ENCODE measurements at regions not wholly inside any gene's neighbourhood (a gene's known extent, or its start where the extent isn't known, plus 50 kb on each side); places are given as distances from the start of the nearest gene placed in this dataset.

DNA sequence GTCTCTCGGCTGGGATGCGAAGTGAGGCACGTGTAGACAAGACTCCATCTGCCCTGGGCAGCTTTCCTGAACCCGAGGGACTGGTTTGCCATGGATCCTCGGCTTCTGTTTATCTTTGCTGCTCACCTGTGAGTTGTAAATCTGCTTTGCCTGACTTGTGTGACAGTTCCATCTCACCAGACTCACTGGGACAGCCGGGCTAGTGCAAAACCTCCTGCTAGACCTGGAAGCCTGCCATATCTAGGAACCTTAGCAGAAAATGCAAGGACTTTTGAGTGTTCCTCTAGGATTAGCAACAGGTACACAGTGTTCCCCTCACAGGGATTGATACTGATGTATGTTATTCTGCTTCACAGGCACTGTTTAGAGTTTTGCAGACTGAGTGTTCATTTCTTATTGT, 218.6 kb downstream of the URB2 start:
- Histone ChIP-seq H3K9me3 (ENCODE audit: severe bottlenecking) (no peaks in the 10 kb centered on the region), H3K36me3 (ENCODE audit: low read depth) (no peaks in the 10 kb centered on the region), H3K27ac (ENCODE audit: poor library complexity, severe bottlenecking) (peak overlapping the region; percentile 16), H3K4me1 (ENCODE audit: insufficient read depth, poor library complexity, severe bottlenecking) (peaks cover 5% of the 10 kb centered on the region), H3K27me3 (ENCODE audit: insufficient read depth, poor library complexity, severe bottlenecking) (no peaks in the 10 kb centered on the region), H3K4me3 (ENCODE audit: severe bottlenecking) (no peak overlapping the region)
- ATAC-seq (ENCODE audit: low read depth) (no peak), DNase-seq (ENCODE audit: low spot score) (no peak)
- TF ChIP-seq, protein P1, sequence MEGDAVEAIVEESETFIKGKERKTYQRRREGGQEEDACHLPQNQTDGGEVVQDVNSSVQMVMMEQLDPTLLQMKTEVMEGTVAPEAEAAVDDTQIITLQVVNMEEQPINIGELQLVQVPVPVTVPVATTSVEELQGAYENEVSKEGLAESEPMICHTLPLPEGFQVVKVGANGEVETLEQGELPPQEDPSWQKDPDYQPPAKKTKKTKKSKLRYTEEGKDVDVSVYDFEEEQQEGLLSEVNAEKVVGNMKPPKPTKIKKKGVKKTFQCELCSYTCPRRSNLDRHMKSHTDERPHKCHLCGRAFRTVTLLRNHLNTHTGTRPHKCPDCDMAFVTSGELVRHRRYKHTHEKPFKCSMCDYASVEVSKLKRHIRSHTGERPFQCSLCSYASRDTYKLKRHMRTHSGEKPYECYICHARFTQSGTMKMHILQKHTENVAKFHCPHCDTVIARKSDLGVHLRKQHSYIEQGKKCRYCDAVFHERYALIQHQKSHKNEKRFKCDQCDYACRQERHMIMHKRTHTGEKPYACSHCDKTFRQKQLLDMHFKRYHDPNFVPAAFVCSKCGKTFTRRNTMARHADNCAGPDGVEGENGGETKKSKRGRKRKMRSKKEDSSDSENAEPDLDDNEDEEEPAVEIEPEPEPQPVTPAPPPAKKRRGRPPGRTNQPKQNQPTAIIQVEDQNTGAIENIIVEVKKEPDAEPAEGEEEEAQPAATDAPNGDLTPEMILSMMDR (IDR thresholded peaks at IDR 0.05; ENCODE audit: poor library complexity, severe bottlenecking): no peak

- DNase-seq (ENCODE audit: low spot score): no peak
- Histone ChIP-seq H3K4me1 (ENCODE audit: insufficient read depth, poor library complexity, severe bottlenecking) (peaks cover 5% of the 10 kb centered on the region), H3K9me3 (ENCODE audit: severe bottlenecking) (no peaks in the 10 kb centered on the region), H3K27me3 (ENCODE audit: insufficient read depth, poor library complexity, severe bottlenecking) (no peaks in the 10 kb centered on the region), H3K27ac (ENCODE audit: poor library complexity, severe bottlenecking) (no peak overlapping the region), H3K36me3 (ENCODE audit: low read depth) (no peaks in the 10 kb centered on the region), H3K4me3 (ENCODE audit: severe bottlenecking) (no peak overlapping the region)
- TF ChIP-seq, protein P1 (IDR thresholded peaks at IDR 0.05; ENCODE audit: poor library complexity, severe bottlenecking): no peak
- ATAC-seq (ENCODE audit: low read depth): no peak
Observed at GRCh38 chr1:229845410-229846138, 219.5 kb downstream of the URB2 start.

DNA sequence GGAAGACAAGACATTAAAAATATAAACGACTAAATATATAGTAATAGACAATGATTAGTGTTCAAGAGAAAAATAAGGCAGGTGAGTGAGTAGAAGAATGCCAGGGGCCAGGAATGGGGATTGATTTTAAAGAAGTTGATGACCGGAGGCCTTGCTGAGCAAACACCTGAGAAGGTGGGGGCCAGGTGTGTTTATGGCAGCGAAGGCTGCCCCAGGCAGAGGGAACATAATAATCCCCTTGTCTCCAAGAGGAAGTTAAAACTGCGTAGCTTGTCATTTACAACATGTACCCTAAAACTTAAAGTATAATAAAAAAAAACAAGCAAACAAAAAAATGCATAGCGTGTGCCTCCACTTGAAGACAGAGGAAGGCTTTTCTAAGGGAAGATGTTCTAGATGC, 220.3 kb downstream of the URB2 start:
- ATAC-seq (ENCODE audit: low read depth): no peak
- Histone ChIP-seq H3K27ac (ENCODE audit: poor library complexity, severe bottlenecking) (no peak overlapping the region), H3K36me3 (ENCODE audit: low read depth) (no peaks in the 10 kb centered on the region), H3K4me1 (ENCODE audit: insufficient read depth, poor library complexity, severe bottlenecking) (peaks cover 5% of the 10 kb centered on the region), H3K4me3 (ENCODE audit: severe bottlenecking) (no peak overlapping the region), H3K9me3 (ENCODE audit: severe bottlenecking) (no peaks in the 10 kb centered on the region), H3K27me3 (ENCODE audit: insufficient read depth, poor library complexity, severe bottlenecking) (no peaks in the 10 kb centered on the region)
- TF ChIP-seq, protein P1 (IDR thresholded peaks at IDR 0.05; ENCODE audit: poor library complexity, severe bottlenecking): no peak
- no peak for DNase-seq (ENCODE audit: low spot score)

DNA sequence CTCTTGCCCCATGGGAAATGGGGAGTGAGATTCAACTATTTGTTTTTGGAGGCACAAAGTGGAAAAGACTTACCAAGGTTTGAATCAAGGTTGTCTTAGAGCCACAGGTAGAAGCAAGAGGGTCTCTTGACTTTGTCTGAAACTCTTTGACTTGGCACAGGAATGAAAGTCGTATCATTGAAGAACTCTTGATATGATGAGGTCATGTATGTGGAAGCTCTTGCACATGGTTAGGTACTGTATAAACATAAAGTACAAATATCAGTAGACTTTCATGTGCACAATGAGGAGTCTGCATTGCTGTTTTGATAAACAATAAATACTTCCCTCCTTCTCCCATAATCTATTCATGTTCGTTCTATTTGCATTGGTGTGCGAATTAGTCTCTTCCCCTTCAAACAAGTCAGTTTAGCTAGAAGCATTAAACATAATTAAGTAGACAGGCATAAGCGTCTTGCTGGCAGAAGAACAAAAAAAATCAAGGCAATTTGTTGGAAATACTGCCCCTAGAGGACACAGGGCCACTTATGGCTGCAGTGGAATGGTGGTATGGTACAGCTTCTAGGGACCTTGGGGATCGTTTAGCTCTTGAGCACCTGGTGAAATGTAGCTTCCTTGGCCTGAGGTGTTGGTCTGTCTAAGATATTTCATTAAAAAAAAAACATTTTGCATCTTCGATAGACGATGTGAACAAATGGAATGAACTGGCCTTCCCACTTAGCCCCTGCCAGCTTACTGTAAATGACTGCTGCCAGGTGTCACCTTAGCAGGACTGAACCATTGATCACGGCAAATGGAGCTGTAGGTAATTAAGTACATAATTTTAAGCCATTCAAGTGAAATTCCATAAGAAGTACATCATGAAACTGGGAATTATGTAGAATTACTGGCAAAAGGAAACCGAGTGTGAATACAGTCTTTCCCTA, 218.0 kb upstream of the GALNT2 start:
- H3K4me3 ChIP-seq (ENCODE audit: severe bottlenecking): no peak overlapping the region
- ATAC-seq (ENCODE audit: low read depth): no peak
- DNase-seq (ENCODE audit: low spot score): no peak
- no peaks in the 10 kb centered on the region for H3K27me3 ChIP-seq (ENCODE audit: insufficient read depth, poor library complexity, severe bottlenecking)
- no peak overlapping the region for H3K27ac ChIP-seq (ENCODE audit: poor library complexity, severe bottlenecking)
- H3K4me1 ChIP-seq (ENCODE audit: insufficient read depth, poor library complexity, severe bottlenecking): peaks cover 2% of the 10 kb centered on the region
- no peaks in the 10 kb centered on the region for H3K9me3 ChIP-seq (ENCODE audit: severe bottlenecking)
- TF ChIP-seq, protein P1 (IDR thresholded peaks at IDR 0.05; ENCODE audit: poor library complexity, severe bottlenecking): peak; percentile 25
- no peaks in the 10 kb centered on the region for H3K36me3 ChIP-seq (ENCODE audit: low read depth)
